A549 (cell line): ENCODE measurements at regions not wholly inside any gene's neighbourhood (a gene's known extent, or its start where the extent isn't known, plus 50 kb on each side); places are given as distances from the start of the nearest gene placed in this dataset.

Source experiments
- RARB ChIP-seq: fragments of 250-450 bp; sonication (Bioruptor Pico); IDR thresholded peaks from 2 replicates; pipeline ENCODE4 v1.8.0; 2021; ENCODE audit warnings: mild to moderate bottlenecking, moderate library complexity
- RFX5 ChIP-seq: fragments of 450-650 bp; IDR thresholded peaks from 2 replicates; pipeline ENCODE4 v1.7.1; 2014; ENCODE audit warnings: antibody characterized with exemption, mild to moderate bottlenecking, moderate library complexity
- ZC3H11A ChIP-seq: fragments of 450-650 bp; IDR thresholded peaks from 2 replicates; pipeline ENCODE4 v1.6.1; 2014; ENCODE audit warnings: antibody characterized with exemption, mild to moderate bottlenecking
- TF ChIP-seq, protein P1 (sequence below): fragments of >200 bp; sonication (Bioruptor Twin); formaldehyde crosslinking; IDR thresholded peaks from 3 replicates; pipeline ENCODE4 v1.5.1; 2016
- TF ChIP-seq, protein P2 (sequence below): fragments of 200-600 bp; sonication (generic); IDR thresholded peaks from 2 replicates; pipeline ENCODE4 v1.6.1; 2016; ENCODE audit warnings: antibody characterized with exemption, mild to moderate bottlenecking, moderate library complexity

DNA sequence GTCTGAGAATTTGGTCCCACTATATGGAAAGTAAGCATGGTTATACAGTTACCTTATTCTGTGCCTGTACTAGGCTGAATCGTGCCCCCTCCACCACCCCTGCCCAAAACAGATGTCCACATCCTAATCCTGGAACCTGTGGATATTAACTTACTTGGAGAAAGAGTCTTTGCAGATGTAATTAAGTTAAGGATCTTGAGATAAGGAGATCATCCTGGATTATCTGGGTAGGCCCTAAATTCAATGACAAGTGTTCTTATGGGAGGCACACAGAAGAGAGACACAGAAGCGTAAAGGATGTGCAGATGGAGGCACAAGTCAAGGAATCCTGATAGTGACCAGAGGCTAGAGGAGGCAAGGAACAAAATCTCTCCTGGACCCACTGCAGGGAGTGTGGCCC, 116.7 kb upstream of the MAN1A1 start:
- TF ChIP-seq RARB (CRISPR knock-in tag) (no peak), RFX5 (no peak), ZC3H11A (no peak)
- TF ChIP-seq, protein P1, sequence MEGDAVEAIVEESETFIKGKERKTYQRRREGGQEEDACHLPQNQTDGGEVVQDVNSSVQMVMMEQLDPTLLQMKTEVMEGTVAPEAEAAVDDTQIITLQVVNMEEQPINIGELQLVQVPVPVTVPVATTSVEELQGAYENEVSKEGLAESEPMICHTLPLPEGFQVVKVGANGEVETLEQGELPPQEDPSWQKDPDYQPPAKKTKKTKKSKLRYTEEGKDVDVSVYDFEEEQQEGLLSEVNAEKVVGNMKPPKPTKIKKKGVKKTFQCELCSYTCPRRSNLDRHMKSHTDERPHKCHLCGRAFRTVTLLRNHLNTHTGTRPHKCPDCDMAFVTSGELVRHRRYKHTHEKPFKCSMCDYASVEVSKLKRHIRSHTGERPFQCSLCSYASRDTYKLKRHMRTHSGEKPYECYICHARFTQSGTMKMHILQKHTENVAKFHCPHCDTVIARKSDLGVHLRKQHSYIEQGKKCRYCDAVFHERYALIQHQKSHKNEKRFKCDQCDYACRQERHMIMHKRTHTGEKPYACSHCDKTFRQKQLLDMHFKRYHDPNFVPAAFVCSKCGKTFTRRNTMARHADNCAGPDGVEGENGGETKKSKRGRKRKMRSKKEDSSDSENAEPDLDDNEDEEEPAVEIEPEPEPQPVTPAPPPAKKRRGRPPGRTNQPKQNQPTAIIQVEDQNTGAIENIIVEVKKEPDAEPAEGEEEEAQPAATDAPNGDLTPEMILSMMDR, result no peak
- TF ChIP-seq, protein P2, sequence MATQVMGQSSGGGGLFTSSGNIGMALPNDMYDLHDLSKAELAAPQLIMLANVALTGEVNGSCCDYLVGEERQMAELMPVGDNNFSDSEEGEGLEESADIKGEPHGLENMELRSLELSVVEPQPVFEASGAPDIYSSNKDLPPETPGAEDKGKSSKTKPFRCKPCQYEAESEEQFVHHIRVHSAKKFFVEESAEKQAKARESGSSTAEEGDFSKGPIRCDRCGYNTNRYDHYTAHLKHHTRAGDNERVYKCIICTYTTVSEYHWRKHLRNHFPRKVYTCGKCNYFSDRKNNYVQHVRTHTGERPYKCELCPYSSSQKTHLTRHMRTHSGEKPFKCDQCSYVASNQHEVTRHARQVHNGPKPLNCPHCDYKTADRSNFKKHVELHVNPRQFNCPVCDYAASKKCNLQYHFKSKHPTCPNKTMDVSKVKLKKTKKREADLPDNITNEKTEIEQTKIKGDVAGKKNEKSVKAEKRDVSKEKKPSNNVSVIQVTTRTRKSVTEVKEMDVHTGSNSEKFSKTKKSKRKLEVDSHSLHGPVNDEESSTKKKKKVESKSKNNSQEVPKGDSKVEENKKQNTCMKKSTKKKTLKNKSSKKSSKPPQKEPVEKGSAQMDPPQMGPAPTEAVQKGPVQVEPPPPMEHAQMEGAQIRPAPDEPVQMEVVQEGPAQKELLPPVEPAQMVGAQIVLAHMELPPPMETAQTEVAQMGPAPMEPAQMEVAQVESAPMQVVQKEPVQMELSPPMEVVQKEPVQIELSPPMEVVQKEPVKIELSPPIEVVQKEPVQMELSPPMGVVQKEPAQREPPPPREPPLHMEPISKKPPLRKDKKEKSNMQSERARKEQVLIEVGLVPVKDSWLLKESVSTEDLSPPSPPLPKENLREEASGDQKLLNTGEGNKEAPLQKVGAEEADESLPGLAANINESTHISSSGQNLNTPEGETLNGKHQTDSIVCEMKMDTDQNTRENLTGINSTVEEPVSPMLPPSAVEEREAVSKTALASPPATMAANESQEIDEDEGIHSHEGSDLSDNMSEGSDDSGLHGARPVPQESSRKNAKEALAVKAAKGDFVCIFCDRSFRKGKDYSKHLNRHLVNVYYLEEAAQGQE, result no peak
